Skeletal muscle satellite cell (primary cell): ENCODE measurements at regions not wholly inside any gene's neighbourhood (a gene's known extent, or its start where the extent isn't known, plus 50 kb on each side); places are given as distances from the start of the nearest gene placed in this dataset.
"Not testable (repeated sequence)": the region's sequence is repeated elsewhere in the genome, so short reads cannot be mapped to it uniquely, and the experiment has no call there.

Source experiments
- H3K27me3 ChIP-seq: 2 replicates; pipeline ENCODE4 v1.7.0; 2013; ENCODE audit warnings: low read length; ENCODE audit not compliant: control insufficient read depth, insufficient read depth
- H3K36me3 ChIP-seq: 2 replicates; pipeline ENCODE4 v1.7.0; 2013; ENCODE audit warnings: mild to moderate bottlenecking, control low read depth, low read length; ENCODE audit not compliant: insufficient read depth
- H3K4me1 ChIP-seq: 2 replicates; pipeline ENCODE4 v1.7.0; 2013; ENCODE audit warnings: low read length; ENCODE audit not compliant: control insufficient read depth, insufficient read depth
- H3K4me2 ChIP-seq: 2 replicates; pipeline ENCODE4 v1.7.0; 2013; ENCODE audit warnings: mild to moderate bottlenecking, low read length
- H3K4me3 ChIP-seq: 2 replicates; pipeline ENCODE4 v1.7.0; 2013; ENCODE audit warnings: low read length
- H3K9ac ChIP-seq: 2 replicates; pipeline ENCODE4 v1.7.0; 2013; ENCODE audit warnings: mild to moderate bottlenecking, low read depth, low read length, moderate library complexity
- H3K9me3 ChIP-seq: replicated peaks from 2 replicates; pipeline ENCODE4 v1.7.0; 2013; ENCODE audit warnings: mild to moderate bottlenecking, control low read depth, low read length

GRCh38 chr14:96717116-96717515 is 80.1 kb upstream of the VRK1 start:
- H3K4me1 ChIP-seq, result no peaks in the 10 kb centered on the region
- no peaks in the 10 kb centered on the region for H3K9me3 ChIP-seq
- H3K4me3 ChIP-seq, result no peak overlapping the region
- no peaks in the 10 kb centered on the region for H3K27me3 ChIP-seq
- H3K36me3 ChIP-seq, result no peaks in the 10 kb centered on the region
- no peak overlapping the region for H3K4me2 ChIP-seq
- no peak overlapping the region for H3K9ac ChIP-seq

- no peaks in the 10 kb centered on the region for H3K4me1 ChIP-seq
- no peaks in the 10 kb centered on the region for H3K9me3 ChIP-seq
- H3K4me3 ChIP-seq, result no peak overlapping the region
- no peak overlapping the region for H3K4me2 ChIP-seq
- no peak overlapping the region for H3K9ac ChIP-seq
- no peaks in the 10 kb centered on the region for H3K27me3 ChIP-seq
- no peaks in the 10 kb centered on the region for H3K36me3 ChIP-seq
Measured at GRCh38 chr14:96718407-96718806, 78.8 kb upstream of the VRK1 start.

- not testable (repeated sequence) for H3K9ac ChIP-seq, H3K27me3 ChIP-seq, H3K36me3 ChIP-seq, H3K4me2 ChIP-seq, H3K4me1 ChIP-seq, H3K4me3 ChIP-seq, H3K9me3 ChIP-seq
Measured at GRCh38 chr14:96720702-96721101, 76.5 kb upstream of the VRK1 start.

- no peak overlapping the region for H3K4me2 ChIP-seq
- H3K27me3 ChIP-seq, result no peaks in the 10 kb centered on the region
- no peaks in the 10 kb centered on the region for H3K36me3 ChIP-seq
- no peak overlapping the region for H3K9ac ChIP-seq
- H3K4me3 ChIP-seq, result no peak overlapping the region
- no peaks in the 10 kb centered on the region for H3K9me3 ChIP-seq
- no peaks in the 10 kb centered on the region for H3K4me1 ChIP-seq
Measured at GRCh38 chr14:96722736-96723135, 74.4 kb upstream of the VRK1 start.

- Histone ChIP-seq H3K4me2 (no peak overlapping the region), H3K9ac (no peak overlapping the region), H3K36me3 (no peaks in the 10 kb centered on the region), H3K4me3 (no peak overlapping the region), H3K27me3 (no peaks in the 10 kb centered on the region), H3K4me1 (no peaks in the 10 kb centered on the region), H3K9me3 (no peaks in the 10 kb centered on the region)
Measured at GRCh38 chr14:96723946-96724345, 73.2 kb upstream of the VRK1 start.

GRCh38 chr14:96725232-96725631 is 72.0 kb upstream of the VRK1 start:
- H3K27me3 ChIP-seq, result no peaks in the 10 kb centered on the region
- no peaks in the 10 kb centered on the region for H3K9me3 ChIP-seq
- H3K4me1 ChIP-seq, result no peaks in the 10 kb centered on the region
- no peak overlapping the region for H3K4me2 ChIP-seq
- H3K4me3 ChIP-seq, result no peak overlapping the region
- no peak overlapping the region for H3K9ac ChIP-seq
- no peaks in the 10 kb centered on the region for H3K36me3 ChIP-seq

GRCh38 chr14:96727073-96727472 is 70.1 kb upstream of the VRK1 start:
- Histone ChIP-seq H3K36me3 (no peaks in the 10 kb centered on the region), H3K4me2 (no peak overlapping the region), H3K4me3 (no peak overlapping the region), H3K4me1 (no peaks in the 10 kb centered on the region), H3K9me3 (no peaks in the 10 kb centered on the region), H3K27me3 (no peaks in the 10 kb centered on the region), H3K9ac (no peak overlapping the region)

GRCh38 chr14:96727491-96727890 is 69.7 kb upstream of the VRK1 start:
- Histone ChIP-seq H3K36me3 (no peaks in the 10 kb centered on the region), H3K9ac (no peak overlapping the region), H3K4me2 (no peak overlapping the region), H3K27me3 (no peaks in the 10 kb centered on the region), H3K4me1 (no peaks in the 10 kb centered on the region), H3K4me3 (no peak overlapping the region), H3K9me3 (no peaks in the 10 kb centered on the region)

- no peaks in the 10 kb centered on the region for H3K9me3 ChIP-seq
- H3K4me1 ChIP-seq, result no peaks in the 10 kb centered on the region
- no peaks in the 10 kb centered on the region for H3K36me3 ChIP-seq
- H3K9ac ChIP-seq, result no peak overlapping the region
- peaks cover 2% of the 10 kb centered on the region for H3K27me3 ChIP-seq
- no peak overlapping the region for H3K4me2 ChIP-seq
- no peak overlapping the region for H3K4me3 ChIP-seq
Measured at GRCh38 chr14:96727980-96728717, 69.0 kb upstream of the VRK1 start.

- Histone ChIP-seq H3K9ac (no peak overlapping the region), H3K4me3 (no peak overlapping the region), H3K27me3 (peaks cover 7% of the 10 kb centered on the region), H3K4me2 (no peak overlapping the region), H3K4me1 (no peaks in the 10 kb centered on the region), H3K36me3 (no peaks in the 10 kb centered on the region), H3K9me3 (no peaks in the 10 kb centered on the region)
Measured at GRCh38 chr14:96729889-96730288, 67.3 kb upstream of the VRK1 start.

GRCh38 chr14:96730386-96730785 is 66.8 kb upstream of the VRK1 start:
- no peaks in the 10 kb centered on the region for H3K4me1 ChIP-seq
- no peaks in the 10 kb centered on the region for H3K36me3 ChIP-seq
- H3K9ac ChIP-seq, result no peak overlapping the region
- no peak overlapping the region for H3K4me2 ChIP-seq
- peaks cover 11% of the 10 kb centered on the region for H3K27me3 ChIP-seq
- no peaks in the 10 kb centered on the region for H3K9me3 ChIP-seq
- H3K4me3 ChIP-seq, result no peak overlapping the region

- Histone ChIP-seq H3K4me3 (no peak overlapping the region), H3K27me3 (peaks cover 44% of the 10 kb centered on the region), H3K36me3 (no peaks in the 10 kb centered on the region), H3K4me1 (no peaks in the 10 kb centered on the region), H3K4me2 (no peak overlapping the region), H3K9ac (no peak overlapping the region), H3K9me3 (no peaks in the 10 kb centered on the region)
Measured at GRCh38 chr14:96734076-96734622, 63.0 kb upstream of the VRK1 start.
